ENCODE measurements at regions not wholly inside any gene's neighbourhood (a gene's known extent, or its start where the extent isn't known, plus 50 kb on each side); places are given as distances from the start of the nearest gene placed in this dataset.

DNA sequence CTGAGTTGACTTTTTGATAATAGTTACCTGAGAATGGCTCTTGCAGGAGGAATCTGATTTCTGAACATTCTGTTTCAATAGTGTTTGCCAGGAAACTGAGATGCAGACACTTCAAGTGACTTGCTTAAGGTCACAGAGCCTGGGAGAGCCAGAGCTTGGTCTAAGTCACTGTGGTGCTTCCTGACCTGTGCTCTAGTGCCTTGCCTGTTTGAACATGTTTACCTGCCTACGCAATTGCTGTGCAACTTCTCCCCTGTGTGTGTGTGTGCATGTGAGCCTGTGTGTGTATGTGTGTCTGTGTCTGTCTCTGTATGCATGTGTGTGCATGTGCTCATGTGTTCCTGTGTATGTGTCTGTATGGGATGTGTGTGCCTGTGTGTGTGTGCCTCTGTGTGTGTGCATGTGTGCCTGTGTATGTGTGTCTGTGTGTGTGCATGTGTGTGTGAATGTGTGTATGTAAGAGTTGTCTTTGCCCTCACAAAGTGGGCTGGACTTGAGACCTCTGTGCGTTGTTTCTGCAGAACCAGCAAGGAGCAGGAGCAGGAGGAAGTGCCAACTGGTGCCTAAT is 185.8 kb downstream of the GADD45G start:
- TF ChIP-seq POLR2A (IDR thresholded peaks at IDR 0.05) (no peak), POLR2AphosphoS5 (IDR thresholded peaks at IDR 0.05) (no peak), EP300 (IDR thresholded peaks at IDR 0.05) (no peak)
- TF ChIP-seq, protein P1, sequence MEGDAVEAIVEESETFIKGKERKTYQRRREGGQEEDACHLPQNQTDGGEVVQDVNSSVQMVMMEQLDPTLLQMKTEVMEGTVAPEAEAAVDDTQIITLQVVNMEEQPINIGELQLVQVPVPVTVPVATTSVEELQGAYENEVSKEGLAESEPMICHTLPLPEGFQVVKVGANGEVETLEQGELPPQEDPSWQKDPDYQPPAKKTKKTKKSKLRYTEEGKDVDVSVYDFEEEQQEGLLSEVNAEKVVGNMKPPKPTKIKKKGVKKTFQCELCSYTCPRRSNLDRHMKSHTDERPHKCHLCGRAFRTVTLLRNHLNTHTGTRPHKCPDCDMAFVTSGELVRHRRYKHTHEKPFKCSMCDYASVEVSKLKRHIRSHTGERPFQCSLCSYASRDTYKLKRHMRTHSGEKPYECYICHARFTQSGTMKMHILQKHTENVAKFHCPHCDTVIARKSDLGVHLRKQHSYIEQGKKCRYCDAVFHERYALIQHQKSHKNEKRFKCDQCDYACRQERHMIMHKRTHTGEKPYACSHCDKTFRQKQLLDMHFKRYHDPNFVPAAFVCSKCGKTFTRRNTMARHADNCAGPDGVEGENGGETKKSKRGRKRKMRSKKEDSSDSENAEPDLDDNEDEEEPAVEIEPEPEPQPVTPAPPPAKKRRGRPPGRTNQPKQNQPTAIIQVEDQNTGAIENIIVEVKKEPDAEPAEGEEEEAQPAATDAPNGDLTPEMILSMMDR (IDR thresholded peaks at IDR 0.05) = no peak
- no peak overlapping the region for H3K27ac ChIP-seq

DNA sequence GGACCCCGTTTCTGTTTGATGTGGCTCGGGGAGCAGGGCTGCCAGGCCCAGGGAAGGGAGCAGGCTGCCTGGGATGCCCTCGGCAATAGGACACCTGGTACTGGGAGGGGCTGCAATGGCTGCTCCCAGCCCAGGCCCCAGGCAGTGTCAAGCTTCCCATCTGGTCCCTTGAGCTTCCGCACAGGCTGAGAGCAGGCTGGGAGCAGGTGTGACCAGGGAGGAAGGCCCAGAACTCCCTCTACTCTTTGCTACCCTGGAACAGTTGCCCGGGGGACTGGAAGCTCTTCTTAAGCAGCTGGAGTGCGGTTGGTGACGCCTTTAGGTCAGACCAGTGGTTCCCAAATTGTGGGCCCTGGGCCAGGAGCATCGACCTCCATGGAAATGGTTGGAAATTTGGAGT is 186.9 kb downstream of the GADD45G start:
- H3K36me3 ChIP-seq = no peaks in the 10 kb centered on the region
- no peaks in the 10 kb centered on the region for H3K27me3 ChIP-seq
- 100% methylated on average over 1 of the region's 8 CpGs; no CpG with 5 or more reads in 1 of the 2 donors for WGBS, 2 donors (ENCODE audit: low coverage in 1 of 2)
- no peaks in the 10 kb centered on the region for H3K9me3 ChIP-seq
- ATAC-seq = no peak
- H3K4me3 ChIP-seq = no peak overlapping the region
- H3K27ac ChIP-seq = no peak overlapping the region
- H3K4me1 ChIP-seq = no peaks in the 10 kb centered on the region
- no peak for TF ChIP-seq POLR2A (IDR thresholded peaks at IDR 0.05)
- TF ChIP-seq EP300 (IDR thresholded peaks at IDR 0.05) = no peak
- TF ChIP-seq POLR2AphosphoS5 (IDR thresholded peaks at IDR 0.05) = no peak
- TF ChIP-seq, protein P1 (IDR thresholded peaks at IDR 0.05) = no peak

More for the DNA sequence above, 185.8 kb downstream of the GADD45G start:
- H3K4me3 ChIP-seq = no peak overlapping the region
- no peaks in the 10 kb centered on the region for H3K9me3 ChIP-seq
- H3K4me1 ChIP-seq = no peaks in the 10 kb centered on the region
- no peaks in the 10 kb centered on the region for H3K36me3 ChIP-seq
- no peaks in the 10 kb centered on the region for H3K27me3 ChIP-seq
- ATAC-seq = no peak
- WGBS, 2 donors (ENCODE audit: low coverage in 1 of 2) = 80% methylated on average over 1 of the region's 2 CpGs; no CpG with 5 or more reads in 1 of the 2 donors

DNA sequence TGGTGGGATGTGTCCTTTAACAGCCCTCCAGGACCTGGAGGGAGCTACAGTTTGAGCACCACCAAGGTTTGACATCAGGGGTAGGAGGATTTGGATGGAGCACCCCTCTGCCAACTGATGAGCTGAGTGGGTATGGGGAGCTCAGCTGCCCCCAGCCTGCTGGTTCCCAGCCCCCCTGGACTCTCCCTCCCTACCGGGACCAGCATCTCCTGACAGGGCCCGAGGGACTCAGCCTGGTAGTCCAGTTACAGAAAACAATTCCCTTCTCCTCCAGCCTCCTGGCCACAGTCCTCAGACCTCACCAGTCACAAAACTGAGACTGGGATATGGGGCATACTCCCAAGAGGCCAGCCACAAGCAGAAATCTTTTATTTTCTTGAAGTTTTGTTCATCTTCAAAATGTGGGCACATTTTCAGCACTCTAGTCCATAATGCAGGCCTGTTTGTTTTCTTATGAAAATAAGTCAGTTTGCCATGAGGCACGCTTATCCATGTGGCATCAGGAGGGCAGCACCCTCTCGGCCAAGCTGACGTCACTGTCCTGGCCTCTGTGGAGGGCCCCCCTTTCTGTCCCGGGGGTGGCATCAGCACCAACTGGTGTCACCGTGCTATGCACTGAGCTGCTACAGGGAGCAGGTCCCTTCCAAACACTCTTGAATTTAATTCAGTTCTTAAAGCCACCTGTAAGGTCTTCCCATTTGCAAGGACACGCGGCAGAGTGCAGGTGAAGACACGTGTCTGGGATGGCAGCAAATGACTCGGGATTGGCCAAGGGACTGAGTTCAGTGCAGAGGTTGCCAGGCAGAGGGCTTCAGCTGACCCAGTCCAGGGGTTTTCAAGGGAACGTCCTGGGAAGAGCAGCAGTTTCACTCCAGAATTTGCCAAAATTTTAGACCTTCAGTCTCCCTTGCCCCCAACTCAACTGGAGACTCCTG is 187.6 kb downstream of the GADD45G start:
- H3K36me3 ChIP-seq = no peaks in the 10 kb centered on the region
- H3K27me3 ChIP-seq = no peaks in the 10 kb centered on the region
- ATAC-seq = no peak
- no peaks in the 10 kb centered on the region for H3K9me3 ChIP-seq
- no peaks in the 10 kb centered on the region for H3K4me1 ChIP-seq
- TF ChIP-seq, protein P1 (IDR thresholded peaks at IDR 0.05) = no peak
- no peak for TF ChIP-seq EP300 (IDR thresholded peaks at IDR 0.05)
- TF ChIP-seq POLR2A (IDR thresholded peaks at IDR 0.05) = no peak
- no peak overlapping the region for H3K4me3 ChIP-seq
- H3K27ac ChIP-seq = no peak overlapping the region
- whole genome bisulfite sequencing, 2 donors (ENCODE audit: low coverage in 1 of 2) = 69 to 100% methylated on average over 2 to 3 of the region's 12 CpGs

DNA sequence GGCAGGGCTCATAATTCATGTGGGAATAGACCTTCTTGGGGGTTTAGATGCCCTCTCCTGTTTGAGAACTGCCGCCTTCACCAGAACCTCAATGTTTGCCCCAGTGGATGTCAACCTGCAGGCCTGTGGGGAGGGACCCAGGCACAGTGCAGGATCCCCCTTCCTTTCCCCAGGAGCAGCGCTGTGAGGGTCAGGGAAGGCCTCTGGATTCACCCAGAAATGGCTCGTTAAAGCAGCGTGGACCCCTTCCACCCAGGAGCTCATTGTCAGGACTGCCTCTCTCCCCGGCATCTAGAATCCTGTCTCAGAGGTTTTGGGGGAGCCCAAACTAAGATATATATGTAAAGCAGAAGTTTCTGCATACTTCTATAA is 188.3 kb downstream of the GADD45G start:
- no peaks in the 10 kb centered on the region for H3K36me3 ChIP-seq
- TF ChIP-seq, protein P1 (IDR thresholded peaks at IDR 0.05) = no peak
- TF ChIP-seq POLR2AphosphoS5 (IDR thresholded peaks at IDR 0.05) = no peak
- no peak for TF ChIP-seq EP300 (IDR thresholded peaks at IDR 0.05)
- TF ChIP-seq POLR2A (IDR thresholded peaks at IDR 0.05) = no peak
- H3K27ac ChIP-seq = no peak overlapping the region
- no peak for ATAC-seq
- no peaks in the 10 kb centered on the region for H3K27me3 ChIP-seq
- H3K4me3 ChIP-seq = no peak overlapping the region
- WGBS, 2 donors (ENCODE audit: low coverage in 1 of 2) = 73 to 100% methylated on average over 3 to 4 of the region's 5 CpGs
- H3K9me3 ChIP-seq = no peaks in the 10 kb centered on the region
- H3K4me1 ChIP-seq = no peaks in the 10 kb centered on the region

DNA sequence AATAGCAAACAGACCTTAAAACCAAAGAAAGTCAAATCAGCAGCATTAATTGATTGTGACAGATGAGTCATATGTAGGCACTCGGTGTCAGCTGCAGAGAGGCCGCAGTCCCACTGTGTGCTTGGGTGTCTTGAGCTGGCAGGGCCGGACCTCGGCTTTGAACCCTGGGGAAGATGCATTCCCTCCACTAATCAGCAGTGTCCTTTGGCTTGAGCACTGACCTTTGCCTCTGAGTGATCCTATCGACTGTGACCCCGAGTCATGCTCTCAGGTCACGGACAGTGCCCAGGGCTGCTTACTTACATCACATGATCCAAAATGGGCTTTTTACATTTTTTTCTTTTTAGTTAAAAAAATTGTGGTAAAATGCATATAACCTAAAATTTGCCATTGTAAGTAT is 188.7 kb downstream of the GADD45G start:
- Histone ChIP-seq H3K9me3 (no peaks in the 10 kb centered on the region), H3K4me3 (no peak overlapping the region), H3K4me1 (no peaks in the 10 kb centered on the region), H3K36me3 (no peaks in the 10 kb centered on the region), H3K27ac (no peak overlapping the region), H3K27me3 (no peaks in the 10 kb centered on the region)
- no peak for ATAC-seq
- WGBS, 2 donors (ENCODE audit: low coverage in 1 of 2) = 67 to 80% methylated on average over 2 to 7 of the region's 7 CpGs
- TF ChIP-seq POLR2AphosphoS5 (IDR thresholded peaks at IDR 0.05) (no peak), POLR2A (IDR thresholded peaks at IDR 0.05) (no peak)
- TF ChIP-seq, protein P1 (IDR thresholded peaks at IDR 0.05) = no peak

Data from gastroesophageal sphincter (tissue), 4 donors.